NCI-H1436 (cell line): ENCODE measurements at regions not wholly inside any gene's neighbourhood (a gene's known extent, or its start where the extent isn't known, plus 50 kb on each side); places are given as distances from the start of the nearest gene placed in this dataset.

Experiments used
- DNase-seq: peaks from one replicate; lab custom pipeline; 2025; lab: John Stamatoyannopoulos, UW

- no peak for DNase-seq
These were observed 154.7 kb upstream of the ZNF536 start for GRCh38 chr19:30217461-30217860.

DNA sequence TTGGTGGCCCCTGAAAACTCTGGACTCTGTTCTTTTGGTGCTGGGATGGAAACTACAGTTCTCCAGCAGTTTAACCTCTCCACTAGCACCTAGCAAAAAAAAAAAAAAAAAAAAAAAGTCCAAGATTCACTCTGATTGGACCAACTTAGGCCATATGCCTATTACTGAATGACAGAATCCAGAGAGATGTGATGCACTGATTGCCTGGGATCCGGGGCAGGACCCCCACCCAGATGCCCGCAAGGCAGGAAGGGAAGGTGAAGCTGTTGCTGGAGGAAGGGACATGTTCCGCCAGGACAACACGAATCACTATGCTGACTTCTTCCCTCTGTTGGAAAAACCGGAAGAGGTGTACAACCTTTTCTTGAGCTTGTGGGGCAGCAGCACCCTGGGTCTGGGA, 152.5 kb upstream of the ZNF536 start:
- DNase-seq, result no peak

GRCh38 chr19:30221176-30221575, 151.0 kb upstream of the ZNF536 start:
- DNase-seq, result no peak

- DNase-seq, result no peak
These were observed 149.7 kb upstream of the ZNF536 start for GRCh38 chr19:30222428-30222873.

DNA sequence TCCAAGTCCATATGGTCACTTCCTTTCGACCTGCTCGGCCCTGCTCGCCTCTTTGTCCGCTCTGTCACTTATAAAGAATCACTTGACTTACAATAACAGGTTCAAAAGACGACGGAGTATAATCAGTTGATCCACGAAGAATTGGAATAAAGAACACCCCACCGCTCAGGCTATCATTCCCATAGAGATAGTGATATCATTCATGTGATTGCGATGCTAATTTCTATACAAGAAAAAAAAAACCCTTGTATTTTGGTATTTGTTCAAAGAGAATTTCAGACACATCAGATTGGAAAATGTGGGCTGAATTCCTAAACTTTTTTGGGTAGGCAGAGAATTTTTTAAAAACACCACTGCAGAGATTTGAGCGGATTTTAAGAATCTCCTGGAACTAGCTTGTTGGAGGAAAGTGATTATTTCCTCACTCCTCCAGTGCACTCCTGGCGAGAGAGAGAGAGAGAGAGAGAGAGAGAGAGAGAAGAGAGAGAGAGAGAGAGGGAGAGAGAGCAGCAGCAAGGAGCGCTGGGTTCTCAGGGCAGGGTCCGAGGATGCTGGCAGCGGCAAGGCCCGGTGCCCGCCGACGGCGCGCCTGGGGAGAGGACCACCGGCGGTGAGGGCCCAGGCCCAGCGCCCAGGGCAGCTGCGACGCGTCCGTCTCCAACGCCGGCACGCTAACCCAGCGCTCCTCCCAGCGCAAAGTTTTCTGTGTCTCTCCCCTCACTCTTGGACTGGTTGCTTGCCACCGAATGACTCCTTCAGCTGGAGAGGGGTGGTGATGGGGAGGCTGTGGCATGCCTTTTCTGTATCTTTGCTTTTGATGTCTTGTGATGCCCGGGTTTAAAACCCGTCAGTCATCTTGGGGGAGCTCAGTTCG, 149.0 kb upstream of the ZNF536 start:
- no peak for DNase-seq

DNA sequence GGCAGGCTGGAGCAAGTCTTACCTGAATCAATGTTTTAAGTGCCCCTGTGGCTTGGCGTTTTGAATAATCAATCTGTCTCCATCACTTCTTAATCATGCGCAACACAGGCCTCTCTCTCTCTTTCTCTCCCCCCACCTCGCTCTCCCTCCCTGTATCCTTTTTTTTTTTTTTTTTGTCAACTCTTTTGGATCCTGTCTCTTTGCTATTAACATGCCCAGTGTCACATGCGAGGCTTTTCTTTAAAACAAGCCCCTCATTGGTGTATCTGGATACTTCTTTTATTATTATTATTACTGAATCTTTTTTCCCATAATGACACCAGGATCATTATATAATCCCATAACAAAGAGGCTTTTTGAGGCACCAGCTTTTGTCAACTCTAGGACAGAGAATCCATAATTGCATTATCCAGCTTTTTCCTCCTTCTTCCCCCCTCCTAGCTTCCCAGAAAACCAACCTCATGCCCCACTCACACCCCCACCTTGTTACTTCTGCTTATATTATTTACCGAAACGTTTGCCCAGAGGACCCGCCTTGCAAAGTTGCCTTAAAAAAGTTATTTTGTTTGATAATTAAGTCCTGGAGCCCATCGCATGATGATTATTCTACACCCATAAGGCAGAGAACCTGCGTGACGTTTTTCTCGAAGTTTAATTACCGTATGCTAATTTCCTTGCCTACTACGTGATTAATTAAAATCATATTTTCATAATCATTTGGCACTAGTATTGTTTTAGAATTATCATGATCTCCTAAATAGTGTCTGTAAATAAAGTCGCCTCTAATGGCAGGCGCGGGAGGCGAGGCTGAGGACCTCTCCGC, 148.1 kb upstream of the ZNF536 start:
- DNase-seq, result no peak

DNA sequence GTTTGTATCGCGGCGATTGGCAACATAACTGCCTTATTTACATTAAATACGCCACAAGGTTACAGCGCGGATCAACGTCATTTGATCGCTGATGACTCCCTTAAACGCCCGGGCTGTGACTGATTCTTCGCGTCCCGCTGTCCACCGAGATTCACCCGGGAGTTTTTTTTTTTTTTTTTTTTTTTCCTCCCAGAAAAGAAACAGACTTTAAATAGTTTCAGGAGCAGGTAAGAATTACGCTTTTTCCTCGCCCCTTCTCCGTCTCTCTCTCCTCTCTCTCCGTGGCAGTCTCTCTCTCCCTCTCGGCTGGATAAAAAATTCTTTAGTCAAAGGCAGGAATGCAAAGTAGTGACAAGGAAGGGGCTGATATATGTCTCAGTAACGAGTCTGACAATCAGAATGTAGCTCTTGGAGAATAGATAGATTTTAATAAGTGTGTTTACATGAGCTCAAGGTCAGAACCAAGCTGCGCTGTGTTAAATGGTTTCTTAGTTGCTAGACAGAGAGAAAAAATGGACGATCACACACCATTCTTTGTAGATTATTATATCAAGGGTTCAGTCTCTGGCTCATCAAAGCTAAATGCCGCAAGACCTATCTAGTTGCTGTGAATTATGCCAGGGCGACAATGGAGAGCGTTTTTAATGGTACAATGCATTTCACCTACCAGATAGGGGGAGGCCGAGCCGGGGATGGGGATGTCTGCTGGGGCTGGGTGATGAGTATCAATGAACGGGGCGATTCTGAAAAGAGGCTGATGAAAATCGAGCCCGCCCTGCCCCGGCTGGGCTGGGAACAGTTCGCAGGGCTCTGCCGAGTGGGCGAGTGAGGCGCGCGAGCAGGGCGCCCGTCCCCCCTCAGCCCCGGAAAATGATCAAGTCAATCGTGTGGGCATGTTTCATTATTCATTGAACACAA, 147.2 kb upstream of the ZNF536 start:
- peak; percentile 37 for DNase-seq

GRCh38 chr19:30225676-30226463, 146.3 kb upstream of the ZNF536 start:
- no peak for DNase-seq

- DNase-seq, result no peak
These were observed 145.6 kb upstream of the ZNF536 start for GRCh38 chr19:30226464-30227011.

GRCh38 chr19:30227012-30227621, 145.1 kb upstream of the ZNF536 start:
- DNase-seq, result no peak

- peak; percentile 70 for DNase-seq
These were observed 144.5 kb upstream of the ZNF536 start for GRCh38 chr19:30227661-30228112.

GRCh38 chr19:30228113-30228834, 143.9 kb upstream of the ZNF536 start:
- DNase-seq, result no peak

DNA sequence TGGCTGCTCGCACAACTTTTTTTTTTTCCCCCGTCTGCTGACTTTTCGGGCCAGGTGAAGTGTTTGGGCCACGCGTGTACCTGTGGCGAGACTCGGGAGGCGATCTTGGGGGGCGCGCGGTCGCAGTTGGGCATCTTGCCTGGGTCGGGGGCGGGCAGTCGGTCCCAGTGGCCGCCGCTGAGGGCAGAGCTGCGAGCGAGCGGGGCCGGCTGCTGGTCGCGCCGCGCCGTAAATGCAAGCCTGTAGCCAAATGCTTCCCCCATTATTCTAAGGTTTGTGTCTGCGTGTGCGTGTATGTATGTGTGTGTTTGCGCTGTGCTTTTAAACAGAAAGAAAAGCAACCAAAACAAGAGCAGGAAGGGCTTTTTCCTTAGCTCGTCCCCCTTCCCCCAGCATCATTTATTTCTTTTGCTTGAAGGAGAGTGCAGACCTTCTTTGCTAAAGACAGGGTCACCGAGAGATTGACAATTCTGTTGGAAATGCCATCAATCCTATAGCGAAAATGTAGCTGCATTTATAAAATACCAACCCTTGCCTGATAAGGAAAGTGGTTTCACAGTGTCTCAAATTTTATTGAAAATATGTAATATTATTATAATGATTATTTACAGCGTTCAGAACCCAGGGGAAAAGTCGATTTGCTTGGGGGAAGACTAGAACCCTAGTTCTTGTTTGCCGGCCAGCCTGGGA, 143.2 kb upstream of the ZNF536 start:
- no peak for DNase-seq

DNA sequence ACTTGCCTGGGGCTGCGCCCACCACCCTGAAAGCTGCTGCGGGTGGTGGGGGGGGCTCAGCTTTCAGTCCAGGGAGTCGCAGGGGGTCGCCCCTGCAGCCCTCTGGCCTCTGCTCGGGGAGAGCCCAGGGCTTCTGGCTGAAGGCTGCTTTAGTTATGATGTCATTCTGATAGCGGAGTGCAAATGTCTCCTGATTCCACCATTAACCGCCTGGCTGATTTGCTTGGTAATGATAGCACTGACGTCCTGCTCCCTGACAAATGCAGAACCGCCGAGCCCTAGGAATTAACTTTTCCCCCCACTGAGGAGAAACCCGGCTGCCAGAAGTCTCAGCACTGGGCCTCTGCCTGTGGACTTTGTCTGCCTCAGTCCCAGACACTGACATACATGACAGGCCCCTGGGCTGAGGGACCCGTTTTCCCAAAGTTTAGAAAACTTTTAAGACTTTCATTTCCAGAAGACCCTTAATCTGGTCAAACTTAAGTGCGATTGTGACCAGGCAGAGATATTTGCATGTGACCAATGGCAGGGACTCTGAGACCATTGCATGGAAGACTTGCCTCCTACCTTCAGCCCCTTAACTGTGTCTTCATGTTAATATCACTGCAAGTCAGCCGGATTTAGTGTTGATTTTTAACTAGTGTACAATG, 142.5 kb upstream of the ZNF536 start:
- peak; percentile 21 for DNase-seq

DNA sequence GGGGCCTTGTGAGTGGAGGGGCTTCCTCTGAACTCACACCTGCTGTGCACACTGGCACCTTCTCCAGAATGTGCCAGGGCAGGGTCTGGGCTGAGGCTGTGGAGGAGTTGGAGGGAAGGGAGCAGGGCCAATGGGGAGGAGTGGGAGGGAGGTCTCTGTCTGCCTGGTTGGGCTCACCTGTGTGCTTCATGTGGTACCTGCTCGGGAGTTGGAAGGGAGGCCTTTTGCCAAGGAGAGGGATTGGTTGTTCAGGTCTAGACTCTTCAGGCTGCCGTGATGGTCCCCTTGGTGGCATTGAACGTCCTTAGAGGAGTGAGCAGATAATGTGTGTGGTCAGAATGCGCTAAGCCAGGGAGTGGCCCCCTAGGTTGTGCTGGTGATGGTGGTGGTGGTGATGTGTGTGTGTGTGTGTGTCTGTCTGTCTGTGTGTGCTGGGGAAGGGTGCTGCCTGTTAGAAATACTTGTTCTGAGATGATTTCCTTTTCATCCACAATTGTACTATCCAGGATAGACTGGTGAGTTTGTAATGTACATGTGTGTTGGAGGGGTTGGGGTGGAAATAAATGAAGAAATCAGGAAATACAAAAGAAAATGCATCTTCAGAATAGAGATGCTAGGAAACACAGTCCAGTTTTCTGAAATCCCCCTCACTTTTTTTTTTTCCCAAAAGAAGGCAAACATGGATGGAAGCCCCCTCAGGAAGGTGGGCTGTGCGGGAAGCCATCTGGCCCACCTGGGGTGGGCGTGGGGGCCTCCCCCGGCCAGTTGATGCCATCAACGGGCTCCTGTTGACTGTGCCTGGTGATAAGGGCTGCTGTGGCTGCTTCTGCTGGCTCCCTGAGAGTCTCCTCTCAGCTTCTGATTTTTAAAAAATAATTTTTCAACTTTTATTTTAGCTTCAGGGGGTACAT, 140.5 kb upstream of the ZNF536 start:
- no peak for DNase-seq

- no peak for DNase-seq
These were observed 138.8 kb upstream of the ZNF536 start for GRCh38 chr19:30233375-30233774.

DNA sequence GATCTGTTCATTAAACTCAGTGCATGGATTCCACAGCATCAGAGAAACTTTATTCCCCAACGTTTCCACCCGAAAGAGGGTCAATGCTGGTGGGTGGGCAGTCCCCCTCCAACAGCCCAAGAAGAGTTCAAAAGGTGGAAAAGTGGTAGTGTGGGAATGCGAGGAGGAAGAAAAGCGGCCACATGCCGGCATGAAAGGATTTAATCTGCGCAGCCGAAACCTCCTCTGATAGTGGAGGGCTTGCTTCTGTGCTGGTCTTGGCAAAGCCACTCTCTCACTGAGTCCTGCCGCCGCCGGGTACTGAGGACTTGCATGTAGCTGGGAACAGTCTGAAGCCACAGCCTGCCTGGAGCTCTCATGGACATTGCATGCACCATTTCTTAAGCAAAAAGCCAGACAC, 136.2 kb upstream of the ZNF536 start:
- DNase-seq, result no peak
